ENCODE measurements at regions not wholly inside any gene's neighbourhood (a gene's known extent, or its start where the extent isn't known, plus 50 kb on each side); places are given as distances from the start of the nearest gene placed in this dataset.

DNA sequence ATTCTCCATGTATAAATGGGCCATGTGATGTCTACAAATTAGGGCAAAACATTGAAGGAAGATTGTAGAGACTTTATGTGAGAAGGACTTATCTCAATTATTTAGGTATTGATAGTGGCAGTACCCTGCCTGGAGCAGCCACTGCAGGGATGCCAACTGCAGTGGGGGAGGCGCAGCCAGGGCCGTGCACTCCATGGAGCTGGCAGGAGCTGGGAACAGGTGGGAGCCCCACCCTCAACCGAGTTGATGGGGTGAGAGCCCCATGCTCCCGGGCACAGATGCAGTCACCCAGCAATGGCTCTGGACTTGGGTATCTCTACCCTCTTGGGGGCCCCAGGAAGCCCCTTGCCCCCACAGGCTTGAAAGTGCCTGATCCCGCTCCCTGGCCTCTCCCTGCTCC lies 564.3 kb downstream of the SLC4A3 start:
- TF ChIP-seq, protein P1, sequence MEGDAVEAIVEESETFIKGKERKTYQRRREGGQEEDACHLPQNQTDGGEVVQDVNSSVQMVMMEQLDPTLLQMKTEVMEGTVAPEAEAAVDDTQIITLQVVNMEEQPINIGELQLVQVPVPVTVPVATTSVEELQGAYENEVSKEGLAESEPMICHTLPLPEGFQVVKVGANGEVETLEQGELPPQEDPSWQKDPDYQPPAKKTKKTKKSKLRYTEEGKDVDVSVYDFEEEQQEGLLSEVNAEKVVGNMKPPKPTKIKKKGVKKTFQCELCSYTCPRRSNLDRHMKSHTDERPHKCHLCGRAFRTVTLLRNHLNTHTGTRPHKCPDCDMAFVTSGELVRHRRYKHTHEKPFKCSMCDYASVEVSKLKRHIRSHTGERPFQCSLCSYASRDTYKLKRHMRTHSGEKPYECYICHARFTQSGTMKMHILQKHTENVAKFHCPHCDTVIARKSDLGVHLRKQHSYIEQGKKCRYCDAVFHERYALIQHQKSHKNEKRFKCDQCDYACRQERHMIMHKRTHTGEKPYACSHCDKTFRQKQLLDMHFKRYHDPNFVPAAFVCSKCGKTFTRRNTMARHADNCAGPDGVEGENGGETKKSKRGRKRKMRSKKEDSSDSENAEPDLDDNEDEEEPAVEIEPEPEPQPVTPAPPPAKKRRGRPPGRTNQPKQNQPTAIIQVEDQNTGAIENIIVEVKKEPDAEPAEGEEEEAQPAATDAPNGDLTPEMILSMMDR (IDR thresholded peaks at IDR 0.05) = no peak
- TF ChIP-seq ZFX (IDR thresholded peaks at IDR 0.05; ENCODE audit: borderline replicate concordance) = no peak

All from 22Rv1 (cell line).